ENCODE measurements at regions not wholly inside any gene's neighbourhood (a gene's known extent, or its start where the extent isn't known, plus 50 kb on each side); places are given as distances from the start of the nearest gene placed in this dataset.

DNA sequence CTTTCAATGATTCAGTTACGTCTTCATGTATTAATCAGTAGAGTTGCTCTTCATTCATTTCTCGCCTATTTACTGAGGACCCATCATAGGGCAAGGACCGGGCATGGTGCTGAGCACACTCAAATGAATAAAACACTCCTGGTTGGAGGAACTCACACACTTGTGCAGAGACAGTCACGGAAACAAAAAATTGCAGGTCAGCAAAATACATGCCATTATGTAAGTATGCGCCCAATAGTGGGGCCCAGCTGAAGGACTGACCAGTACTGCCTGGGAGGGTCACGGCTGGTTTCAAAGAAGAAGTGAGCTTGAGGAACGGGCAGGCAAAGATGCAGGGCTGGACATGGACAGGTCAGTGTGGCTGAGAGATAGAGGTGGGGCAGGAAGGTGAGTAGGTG is 102.9 kb downstream of the DDX1 start:
- TF ChIP-seq, protein P1, sequence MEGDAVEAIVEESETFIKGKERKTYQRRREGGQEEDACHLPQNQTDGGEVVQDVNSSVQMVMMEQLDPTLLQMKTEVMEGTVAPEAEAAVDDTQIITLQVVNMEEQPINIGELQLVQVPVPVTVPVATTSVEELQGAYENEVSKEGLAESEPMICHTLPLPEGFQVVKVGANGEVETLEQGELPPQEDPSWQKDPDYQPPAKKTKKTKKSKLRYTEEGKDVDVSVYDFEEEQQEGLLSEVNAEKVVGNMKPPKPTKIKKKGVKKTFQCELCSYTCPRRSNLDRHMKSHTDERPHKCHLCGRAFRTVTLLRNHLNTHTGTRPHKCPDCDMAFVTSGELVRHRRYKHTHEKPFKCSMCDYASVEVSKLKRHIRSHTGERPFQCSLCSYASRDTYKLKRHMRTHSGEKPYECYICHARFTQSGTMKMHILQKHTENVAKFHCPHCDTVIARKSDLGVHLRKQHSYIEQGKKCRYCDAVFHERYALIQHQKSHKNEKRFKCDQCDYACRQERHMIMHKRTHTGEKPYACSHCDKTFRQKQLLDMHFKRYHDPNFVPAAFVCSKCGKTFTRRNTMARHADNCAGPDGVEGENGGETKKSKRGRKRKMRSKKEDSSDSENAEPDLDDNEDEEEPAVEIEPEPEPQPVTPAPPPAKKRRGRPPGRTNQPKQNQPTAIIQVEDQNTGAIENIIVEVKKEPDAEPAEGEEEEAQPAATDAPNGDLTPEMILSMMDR (IDR thresholded peaks at IDR 0.05), result no peak
- TF ChIP-seq POLR2A (IDR thresholded peaks at IDR 0.05) (no peak), POLR2AphosphoS5 (IDR thresholded peaks at IDR 0.05) (no peak), EP300 (IDR thresholded peaks at IDR 0.05) (no peak)
